AG09319 (cell line): ENCODE measurements at regions not wholly inside any gene's neighbourhood (a gene's known extent, or its start where the extent isn't known, plus 50 kb on each side); places are given as distances from the start of the nearest gene placed in this dataset.

Source experiments
- DNase-seq: peaks from one replicate; pipeline ENCODE4 v3.0.0-alpha.2; 2010; ENCODE audit warnings: low read depth; ENCODE audit errors: extremely low read depth
- CTCF ChIP-seq: IDR thresholded peaks from 2 replicates; pipeline ENCODE4 v1.5.1; 2011; ENCODE audit warnings: low read depth, mild to moderate bottlenecking, inconsistent platforms, low read length, moderate library complexity

- TF ChIP-seq CTCF: no peak
- DNase-seq: no peak
These were observed 144.0 kb upstream of the MYCN start for GRCh38 chr2:15796167-15796942.

- no peak for DNase-seq
- no peak for TF ChIP-seq CTCF
These were observed 143.0 kb upstream of the MYCN start for GRCh38 chr2:15797231-15797938.

GRCh38 chr2:15797939-15798281 is 142.4 kb upstream of the MYCN start:
- TF ChIP-seq CTCF: no peak
- no peak for DNase-seq

- no peak for DNase-seq
- TF ChIP-seq CTCF: no peak
These were observed 141.5 kb upstream of the MYCN start for GRCh38 chr2:15798701-15799431.

GRCh38 chr2:15799432-15799827 is 140.9 kb upstream of the MYCN start:
- DNase-seq: no peak

GRCh38 chr2:15800495-15801329 is 139.6 kb upstream of the MYCN start:
- no peak for DNase-seq
- TF ChIP-seq CTCF: no peak

More at GRCh38 chr2:15799432-15799827, 140.9 kb upstream of the MYCN start:
- no peak for TF ChIP-seq CTCF
